NCI-H2196 treated with DMSO at 0.1 percent for 48 hours (cell line): ENCODE measurements at regions not wholly inside any gene's neighbourhood (a gene's known extent, or its start where the extent isn't known, plus 50 kb on each side); places are given as distances from the start of the nearest gene placed in this dataset.
A peak's percentile ranks its signal among the peaks of the same experiment; 100 is the strongest.
"Not testable (repeated sequence)": the region's sequence is repeated elsewhere in the genome, so short reads cannot be mapped to it uniquely, and the experiment has no call there.

Source experiments
- DNase-seq: peaks from one replicate; lab custom pipeline; 2025; ENCODE audit not compliant: unreplicated experiment; lab: John Stamatoyannopoulos, UW

DNA sequence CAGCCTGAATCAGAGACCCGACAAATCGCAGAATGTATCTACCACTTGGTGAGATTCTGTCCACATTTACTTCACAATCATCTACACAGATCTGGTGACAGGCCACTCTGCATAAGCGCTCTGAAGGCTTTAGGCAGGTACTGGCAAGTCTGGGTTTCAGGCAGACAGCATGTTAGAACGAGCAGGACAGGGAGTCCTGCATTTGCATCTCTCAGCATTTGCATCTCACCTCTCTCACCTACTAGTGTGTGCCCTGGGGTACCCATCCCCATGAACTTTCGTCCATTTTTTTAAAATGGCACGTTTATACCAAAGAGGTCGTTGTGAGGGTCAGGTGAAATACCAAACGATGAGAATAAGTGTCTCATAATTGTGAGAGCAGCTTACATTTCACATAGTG is 108.2 kb downstream of the SPATA31A1 start:
- not testable (repeated sequence) for DNase-seq

DNA sequence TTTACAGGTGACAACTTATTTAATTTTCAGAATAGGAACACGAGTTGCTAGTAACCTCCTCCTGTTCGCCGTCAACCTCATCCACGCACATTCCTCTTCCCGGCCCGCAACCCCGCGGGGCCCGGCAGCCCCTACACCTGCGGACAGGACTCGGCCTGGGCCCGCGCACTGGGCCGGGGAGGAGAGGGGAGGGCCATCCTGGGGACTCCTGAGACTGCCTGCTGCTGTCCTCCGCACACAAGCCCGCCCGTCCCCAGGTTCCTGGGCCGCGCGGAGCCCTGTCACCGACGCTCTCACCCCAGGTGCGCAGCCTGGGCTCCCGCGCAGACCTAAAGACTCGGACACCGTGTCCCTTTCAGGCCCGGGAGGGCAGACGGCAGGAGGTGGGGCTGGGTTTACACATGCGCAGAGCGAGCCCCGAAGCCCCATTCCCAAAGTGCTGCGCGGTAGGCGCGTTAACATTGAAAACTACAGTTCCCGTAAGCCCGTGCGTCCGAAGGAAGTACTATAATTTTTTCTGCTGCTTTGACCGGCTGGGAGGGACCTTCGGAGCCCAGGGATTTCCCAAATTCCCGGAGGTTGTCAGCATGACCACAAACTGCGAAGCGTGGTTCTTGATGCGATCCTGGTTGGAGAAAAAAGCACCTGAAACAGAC is 108.8 kb downstream of the SPATA31A1 start:
- DNase-seq = peak; percentile 5

DNA sequence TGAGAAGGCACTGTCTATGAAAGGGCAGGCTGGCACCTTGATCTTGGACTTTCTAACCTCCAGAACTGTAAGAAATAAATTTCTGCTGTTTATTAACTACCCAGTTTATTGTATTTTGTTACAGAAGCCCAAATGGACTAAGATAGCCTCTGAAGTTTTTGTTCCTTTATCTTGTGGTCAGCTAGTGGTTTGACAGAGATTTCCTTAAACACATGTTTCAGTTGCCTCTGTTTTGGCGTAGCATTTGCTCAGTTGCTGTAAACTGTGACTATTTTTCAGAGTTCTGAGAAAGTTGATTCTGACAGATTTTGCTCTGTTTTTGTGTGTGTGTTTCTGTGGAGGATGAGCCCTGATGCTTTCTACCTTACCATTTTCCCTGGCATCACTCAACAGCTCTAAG is 119.0 kb downstream of the SPATA31A1 start:
- DNase-seq = not testable (repeated sequence)

DNA sequence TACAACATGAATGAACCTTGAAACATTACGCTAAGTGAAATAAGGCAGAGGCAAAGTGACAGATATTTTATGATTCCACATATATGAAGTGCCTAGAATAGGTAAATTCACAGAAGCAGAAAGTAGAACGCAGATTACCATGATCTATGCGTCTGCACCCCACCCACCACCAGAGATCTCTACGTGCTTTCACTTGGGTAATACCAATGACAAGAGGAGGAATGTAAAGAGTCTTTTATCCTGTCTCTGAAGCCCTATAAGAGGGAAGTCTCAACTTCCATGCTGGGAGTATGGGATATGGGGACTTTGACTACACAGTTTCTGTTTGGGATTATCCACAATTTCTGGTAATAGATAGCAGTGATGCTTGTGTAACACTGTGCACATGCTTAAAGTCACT is 127.6 kb downstream of the SPATA31A1 start:
- not testable (repeated sequence) for DNase-seq

DNA sequence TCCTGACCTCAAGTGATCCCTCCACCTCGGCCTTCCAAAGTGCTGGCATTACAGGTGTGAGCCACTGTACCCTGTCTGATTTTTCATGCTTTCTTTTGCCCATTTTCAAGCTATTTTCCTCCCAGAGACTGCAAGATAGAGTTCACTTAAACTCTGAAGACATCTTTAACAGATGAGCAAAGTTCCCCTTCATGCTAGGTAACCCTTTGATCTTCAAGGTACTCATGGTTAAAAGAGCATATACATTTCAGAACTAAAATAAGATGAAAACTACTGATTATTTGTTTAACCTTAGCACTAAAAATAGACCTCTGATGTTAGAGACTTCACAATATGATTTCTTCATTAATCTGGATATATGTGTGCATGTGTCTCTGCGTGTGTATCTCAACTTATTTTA is 128.4 kb downstream of the SPATA31A1 start:
- DNase-seq = not testable (repeated sequence)

DNA sequence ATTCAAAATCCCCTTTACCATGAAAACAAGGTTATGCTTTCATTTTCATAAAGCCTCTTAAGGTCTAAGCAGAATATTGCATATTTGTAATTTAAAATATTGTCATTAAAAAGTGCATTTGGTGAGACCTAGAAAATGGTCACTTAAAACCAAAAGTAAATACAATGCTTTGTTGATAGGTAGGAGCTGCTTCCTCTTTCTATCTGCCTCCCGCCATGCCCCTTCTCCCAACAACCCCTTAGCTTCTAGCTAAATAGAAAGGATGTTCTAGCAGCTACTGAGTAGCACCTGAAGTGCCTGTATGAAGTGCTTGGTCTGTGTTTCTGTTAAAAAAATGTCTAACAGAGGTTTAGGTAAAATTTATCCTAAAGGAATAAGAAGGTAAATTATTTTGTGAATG is 128.8 kb downstream of the SPATA31A1 start:
- not testable (repeated sequence) for DNase-seq

DNA sequence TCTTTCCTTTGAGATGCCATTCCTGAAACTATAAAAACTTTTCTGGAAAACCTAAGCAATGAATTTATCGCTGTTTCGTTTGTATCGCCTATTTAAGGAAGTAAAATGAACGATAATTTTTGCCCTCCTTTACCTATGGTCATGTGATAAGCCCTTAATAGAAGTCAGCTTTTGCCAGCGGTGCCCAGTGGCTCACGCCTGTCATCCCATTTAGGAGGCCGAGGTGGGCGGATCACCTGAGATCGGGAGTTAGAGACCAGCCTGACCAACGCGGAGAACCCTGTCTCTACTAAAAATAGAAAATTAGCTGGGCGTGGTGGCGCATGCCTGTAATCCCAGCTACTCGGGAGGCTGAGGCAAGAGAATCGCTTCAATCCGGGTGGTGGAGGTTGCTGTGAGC is 132.0 kb downstream of the SPATA31A1 start:
- not testable (repeated sequence) for DNase-seq

DNA sequence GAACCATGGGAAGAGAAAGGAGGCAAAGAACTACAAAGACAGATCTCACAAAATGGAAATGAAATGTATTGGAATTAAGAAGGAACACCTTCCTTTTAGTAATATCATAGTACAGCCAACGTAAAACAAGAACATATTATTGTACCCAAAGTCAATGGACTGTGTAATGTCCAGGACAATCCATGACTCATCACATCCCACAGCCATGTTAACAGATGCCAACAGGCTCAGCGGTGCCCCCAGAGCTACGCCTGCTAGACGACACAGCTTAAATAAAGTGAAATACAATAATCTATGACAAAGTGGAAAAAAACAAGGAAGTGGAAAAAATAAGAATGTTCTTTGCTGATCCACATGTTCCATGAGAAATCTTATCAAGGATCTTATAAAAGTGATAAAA is 140.8 kb downstream of the SPATA31A1 start:
- not testable (repeated sequence) for DNase-seq

DNA sequence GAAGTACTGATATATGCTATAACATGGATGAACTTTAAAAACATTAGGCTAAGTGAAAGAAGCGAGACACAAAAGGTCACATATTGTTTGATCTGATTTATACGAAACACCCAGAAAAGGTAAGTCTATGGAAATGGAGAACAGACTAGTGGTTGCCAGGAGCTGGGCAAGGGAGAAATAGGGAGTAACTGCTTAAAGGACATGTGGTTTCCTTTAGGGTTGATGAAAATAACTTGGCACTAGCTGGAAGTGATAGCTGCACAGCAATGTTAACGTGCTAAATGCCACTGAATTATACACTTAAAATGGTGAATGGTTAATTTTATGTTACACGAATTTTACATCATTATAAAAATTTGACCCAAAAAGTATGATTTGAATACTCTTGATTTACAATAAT is 147.7 kb downstream of the SPATA31A1 start:
- DNase-seq = not testable (repeated sequence)

DNA sequence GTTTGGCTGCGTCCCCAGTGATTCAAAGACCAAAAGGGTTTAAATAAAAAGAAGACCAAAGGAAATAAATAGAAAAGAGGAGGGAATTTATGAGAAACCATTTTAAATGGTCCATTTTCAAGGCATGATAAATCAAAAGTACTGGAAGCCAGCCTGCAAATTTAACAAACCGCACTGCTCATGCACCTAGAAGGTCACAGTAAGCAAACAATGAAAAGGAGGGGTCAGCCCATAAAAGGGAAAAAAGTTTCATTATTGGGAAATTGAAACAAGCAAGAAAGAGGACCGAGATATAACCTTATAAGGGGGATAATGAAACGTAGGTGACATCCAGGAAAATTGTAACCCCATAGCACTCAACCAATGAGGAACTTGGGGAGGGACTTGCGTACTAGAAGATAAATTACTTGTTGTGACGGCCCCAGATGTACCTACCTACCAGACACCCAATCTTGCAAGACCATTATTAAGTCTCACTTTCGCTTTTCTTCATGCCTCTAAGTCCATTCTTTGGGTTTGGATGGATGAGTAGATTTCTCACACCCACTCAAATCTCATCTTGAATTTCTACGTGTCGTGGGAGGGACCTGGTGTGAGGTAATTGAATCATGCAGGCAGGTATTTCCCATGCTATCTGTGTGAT is 172.0 kb downstream of the SPATA31A1 start:
- DNase-seq = not testable (repeated sequence)

DNA sequence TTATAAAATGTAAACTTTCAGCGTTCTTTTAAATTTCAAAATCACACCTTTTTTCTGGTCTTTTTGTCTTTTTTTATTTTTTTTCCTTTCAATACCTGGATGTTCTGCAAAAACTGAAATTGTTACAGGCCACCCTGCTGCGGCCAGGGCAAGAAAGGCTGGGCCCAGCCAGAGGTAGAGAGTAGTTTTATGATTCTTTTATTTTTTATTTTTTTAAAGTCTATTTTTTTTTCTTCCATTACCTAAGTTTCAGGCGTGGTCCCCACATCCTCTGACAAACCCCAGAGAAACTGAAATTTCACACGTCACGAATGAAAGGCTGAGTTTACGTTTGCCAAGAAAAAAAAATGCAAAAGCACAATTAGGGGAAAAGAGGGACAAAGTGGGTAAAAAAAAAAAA is 177.1 kb downstream of the SPATA31A1 start:
- not testable (repeated sequence) for DNase-seq

DNA sequence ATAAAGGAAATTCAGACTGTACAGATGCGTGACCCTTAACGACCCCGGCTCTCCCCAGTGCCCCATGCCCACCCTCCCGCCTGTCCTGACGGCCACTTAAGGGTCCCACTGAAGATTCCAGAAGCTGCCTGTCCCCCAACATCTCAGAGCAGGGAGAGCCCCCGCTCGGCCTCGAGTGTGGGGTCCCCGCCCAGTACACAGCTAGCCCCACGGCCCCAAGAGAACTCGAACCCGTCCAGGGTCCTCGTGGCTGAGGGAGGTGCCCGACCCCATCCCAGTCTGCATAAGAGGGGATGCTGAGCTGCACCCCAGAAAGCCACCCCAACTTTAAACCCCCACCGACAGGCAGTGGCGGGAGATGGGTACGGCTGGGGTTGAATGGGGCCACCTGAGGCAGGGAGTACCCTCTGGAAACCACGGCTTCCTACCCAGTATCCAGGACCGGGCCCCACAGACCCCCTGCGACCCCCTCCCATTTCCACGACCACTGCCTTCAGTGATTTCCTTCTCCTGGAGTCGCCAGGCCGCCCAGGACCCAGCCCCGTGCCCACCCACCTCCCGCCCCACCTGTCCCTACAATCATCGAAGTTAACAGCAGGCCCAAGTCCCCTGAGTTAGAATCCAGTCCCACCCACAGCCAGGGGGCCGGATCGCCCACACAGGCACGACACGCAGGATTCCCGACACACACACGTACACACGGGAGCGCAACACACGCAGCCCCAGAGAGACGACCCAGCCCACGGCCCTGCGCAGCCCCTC is 177.7 kb downstream of the SPATA31A1 start:
- not testable (repeated sequence) for DNase-seq

DNA sequence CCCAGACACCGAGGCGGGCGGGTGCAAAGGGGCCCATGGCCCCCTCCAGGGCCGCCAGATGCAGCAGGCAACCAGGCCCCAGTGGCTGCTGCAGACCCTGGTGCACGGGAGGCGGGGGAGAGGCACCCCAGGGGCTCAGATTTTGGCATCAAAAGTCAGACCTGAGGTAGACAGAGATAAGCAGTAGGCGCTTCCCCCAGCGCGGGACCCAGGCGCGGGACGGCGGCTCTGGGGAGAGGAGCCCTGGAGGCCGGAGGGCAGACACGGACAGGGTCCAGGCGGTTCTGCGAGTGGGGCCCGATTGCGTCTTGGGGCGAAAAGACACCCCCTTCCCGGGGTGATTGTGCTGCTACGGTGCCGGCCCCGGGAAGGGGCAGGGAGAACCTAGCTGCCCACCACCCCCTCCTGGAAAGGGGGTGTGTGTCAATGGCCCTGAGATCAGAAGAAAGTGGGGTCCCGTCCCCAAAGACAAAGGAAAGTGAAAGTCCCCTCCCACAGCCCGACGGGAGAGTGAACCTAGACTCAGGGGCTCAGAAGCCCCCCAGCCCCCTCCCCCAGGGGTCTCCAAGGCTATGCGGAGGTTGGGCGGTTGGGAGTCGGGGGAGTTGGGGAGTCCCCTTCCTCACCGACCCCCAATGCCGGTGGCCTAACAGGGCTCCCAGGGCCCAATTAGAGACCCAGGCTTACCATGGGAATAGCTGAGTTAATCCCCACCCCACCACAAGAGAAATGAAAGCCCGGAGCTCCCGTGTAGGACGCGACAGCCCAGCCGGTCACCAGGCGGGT is 178.5 kb downstream of the SPATA31A1 start:
- not testable (repeated sequence) for DNase-seq

DNA sequence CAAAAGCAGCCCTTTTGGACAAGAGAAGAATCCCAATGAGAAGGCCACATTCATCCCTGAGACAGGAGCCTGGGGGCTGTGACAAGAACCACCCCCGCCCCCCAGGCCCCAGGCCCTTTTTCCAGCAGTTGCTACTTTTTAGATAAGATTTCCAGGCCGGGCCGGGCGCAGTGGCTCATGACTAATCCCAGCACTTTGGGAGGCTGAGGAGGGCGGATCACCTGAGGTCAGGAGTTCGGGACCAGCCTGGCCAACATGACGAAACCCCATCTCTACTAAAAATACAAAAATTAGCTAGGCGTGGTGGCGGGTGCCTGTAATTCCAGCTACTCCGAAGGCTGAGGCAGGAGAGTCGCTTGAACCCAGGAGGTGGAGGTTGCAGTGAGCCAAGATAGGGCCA is 179.4 kb downstream of the SPATA31A1 start:
- not testable (repeated sequence) for DNase-seq

DNA sequence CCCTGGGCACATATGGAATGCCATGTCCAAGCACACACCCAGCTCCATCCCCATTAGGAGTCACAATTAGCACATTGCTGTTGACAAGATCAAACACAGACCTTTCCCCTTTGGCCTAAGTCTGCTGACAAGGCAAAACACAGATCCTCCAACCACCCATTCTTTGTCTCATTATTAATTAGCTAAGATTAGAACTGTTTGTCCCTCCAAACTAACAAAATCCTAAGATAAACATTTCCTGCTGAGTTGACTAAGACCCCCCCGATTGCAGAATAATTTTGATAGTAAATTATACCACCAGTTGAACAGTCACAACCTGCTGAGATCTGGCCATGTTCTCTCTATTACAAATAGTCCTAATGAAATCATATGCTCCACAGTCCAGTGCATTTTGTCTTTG is 186.7 kb downstream of the SPATA31A1 start:
- DNase-seq = not testable (repeated sequence)

DNA sequence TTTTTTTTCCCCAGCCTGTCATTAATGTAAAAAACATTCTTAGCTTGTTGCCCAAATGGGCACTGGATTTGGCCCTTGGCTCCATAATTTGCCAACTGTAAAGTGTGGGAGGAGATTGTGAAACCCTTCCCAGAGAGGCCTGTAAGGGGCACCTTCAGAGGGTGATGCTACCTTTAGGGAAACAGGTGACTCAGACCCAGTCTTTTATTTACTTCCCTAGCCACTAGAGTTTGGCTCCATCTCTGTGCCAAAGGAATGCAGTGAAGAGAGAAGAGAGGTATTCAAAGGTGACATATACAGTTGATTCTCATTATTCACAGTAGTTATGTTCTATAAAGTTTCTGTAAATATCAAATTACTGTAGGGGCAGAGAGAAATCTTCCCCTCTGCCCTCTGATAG is 189.6 kb downstream of the SPATA31A1 start:
- not testable (repeated sequence) for DNase-seq

DNA sequence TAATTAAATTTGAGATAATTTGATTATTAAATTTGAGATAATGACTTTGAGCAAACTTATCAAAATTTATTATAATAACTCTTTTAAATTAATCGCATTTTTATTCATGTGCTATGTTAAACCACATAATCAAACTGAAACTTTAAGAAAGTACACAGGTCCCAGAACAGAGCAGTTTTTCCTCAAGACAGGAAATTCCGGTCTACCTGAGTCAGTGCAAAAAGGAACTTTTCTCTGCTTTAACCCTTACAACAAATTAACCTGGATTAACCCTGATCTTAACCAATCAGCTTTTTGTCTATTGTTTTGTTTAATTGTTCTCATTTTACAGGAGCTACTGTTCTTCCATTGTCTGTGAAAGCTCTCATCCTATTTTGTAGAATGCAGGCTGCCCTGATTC is 195.1 kb downstream of the SPATA31A1 start:
- DNase-seq = not testable (repeated sequence)

DNA sequence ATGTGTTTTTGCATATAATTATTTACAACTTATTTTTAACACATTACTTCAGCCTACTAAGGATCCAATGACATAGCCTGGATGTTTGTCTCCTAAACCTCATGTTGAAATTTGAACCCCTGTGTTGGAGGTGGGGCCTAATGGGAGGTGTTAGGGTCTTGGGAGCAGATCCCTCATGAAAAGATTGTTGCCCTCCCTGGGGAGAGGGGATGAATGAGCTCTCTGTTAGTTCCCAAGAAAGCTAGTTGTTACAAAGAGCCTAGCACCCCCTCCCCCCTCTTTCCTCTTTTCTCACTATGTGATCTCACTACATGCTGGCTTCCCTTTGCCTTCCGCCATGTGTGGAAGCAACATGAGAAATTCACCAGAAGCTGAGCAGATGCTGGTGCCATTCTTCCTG is 196.1 kb downstream of the SPATA31A1 start:
- not testable (repeated sequence) for DNase-seq

DNA sequence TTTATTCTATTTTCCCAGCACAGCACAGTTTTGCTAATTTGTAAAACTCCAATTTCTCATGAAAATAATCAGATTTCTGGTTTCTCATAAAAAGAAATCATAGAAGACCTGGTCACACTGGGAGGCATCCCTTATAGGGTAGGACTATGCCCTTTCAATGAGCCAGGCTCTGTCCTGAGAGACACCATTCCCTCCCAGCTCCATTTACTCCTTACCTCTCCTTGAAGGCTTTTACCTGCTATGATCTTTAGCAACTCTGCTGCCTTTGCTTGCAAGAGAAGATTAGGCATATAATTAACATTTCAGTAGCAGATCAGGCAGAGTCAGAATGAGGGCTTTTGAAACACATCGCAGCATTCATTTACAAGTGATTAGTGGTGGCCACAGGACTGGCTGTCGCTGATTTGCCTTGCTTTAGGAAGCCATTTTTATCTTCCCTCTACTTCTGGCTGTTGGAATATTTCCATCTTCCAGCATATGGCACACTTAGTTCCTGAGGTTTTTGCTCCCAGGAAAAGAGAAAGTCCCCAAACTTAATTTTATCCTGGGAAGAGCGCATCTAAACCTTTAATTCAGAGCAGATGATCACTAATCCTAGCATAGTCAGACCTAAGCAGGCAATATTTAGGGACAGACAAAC is 196.9 kb downstream of the SPATA31A1 start:
- not testable (repeated sequence) for DNase-seq

DNA sequence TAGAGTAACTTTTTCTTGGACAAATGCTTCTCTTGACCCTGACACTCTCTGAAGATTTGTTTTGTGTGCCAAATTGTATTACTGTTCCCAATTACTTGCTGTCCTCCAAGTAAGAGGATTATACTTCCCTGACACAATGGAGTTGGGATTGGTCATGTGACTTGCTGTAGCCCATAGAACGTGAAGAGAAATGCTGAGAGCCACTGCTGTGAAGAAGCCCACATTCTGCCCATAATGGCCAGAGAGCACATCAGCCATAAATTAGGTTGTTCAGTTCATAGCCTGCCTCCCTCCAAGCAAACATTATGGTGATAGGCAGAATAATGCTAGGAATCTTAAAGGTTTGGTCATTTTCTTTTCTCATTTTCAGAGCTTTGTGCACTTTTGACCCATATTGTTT is 198.9 kb downstream of the SPATA31A1 start:
- DNase-seq = not testable (repeated sequence)

DNA sequence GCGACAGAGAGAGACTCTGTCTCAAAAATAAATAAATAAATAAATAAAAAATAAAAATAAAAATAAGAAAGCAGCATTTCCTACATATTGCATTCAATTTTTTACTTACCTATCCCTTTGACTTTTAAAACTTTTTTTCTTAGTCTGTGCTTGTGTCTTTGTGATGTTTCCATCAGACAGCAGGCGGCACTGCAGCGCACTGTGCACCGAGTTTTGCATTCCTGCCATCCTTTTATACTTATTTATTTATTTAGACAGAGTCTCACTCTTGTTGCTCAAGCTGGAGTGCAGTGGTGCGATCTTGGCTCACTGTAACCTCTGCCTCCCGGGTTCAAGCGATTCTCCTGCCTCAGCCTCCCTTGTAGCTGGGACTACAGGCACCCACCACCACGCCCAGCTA is 203.9 kb downstream of the SPATA31A1 start:
- DNase-seq = not testable (repeated sequence)
